ENCODE measurements at regions not wholly inside any gene's neighbourhood (a gene's known extent, or its start where the extent isn't known, plus 50 kb on each side); places are given as distances from the start of the nearest gene placed in this dataset.

- TF ChIP-seq POLR2A (IDR thresholded peaks at IDR 0.05; ENCODE audit: borderline replicate concordance, extremely low read depth, insufficient read depth, insufficient read length) = no peak
- TF ChIP-seq, protein P1, sequence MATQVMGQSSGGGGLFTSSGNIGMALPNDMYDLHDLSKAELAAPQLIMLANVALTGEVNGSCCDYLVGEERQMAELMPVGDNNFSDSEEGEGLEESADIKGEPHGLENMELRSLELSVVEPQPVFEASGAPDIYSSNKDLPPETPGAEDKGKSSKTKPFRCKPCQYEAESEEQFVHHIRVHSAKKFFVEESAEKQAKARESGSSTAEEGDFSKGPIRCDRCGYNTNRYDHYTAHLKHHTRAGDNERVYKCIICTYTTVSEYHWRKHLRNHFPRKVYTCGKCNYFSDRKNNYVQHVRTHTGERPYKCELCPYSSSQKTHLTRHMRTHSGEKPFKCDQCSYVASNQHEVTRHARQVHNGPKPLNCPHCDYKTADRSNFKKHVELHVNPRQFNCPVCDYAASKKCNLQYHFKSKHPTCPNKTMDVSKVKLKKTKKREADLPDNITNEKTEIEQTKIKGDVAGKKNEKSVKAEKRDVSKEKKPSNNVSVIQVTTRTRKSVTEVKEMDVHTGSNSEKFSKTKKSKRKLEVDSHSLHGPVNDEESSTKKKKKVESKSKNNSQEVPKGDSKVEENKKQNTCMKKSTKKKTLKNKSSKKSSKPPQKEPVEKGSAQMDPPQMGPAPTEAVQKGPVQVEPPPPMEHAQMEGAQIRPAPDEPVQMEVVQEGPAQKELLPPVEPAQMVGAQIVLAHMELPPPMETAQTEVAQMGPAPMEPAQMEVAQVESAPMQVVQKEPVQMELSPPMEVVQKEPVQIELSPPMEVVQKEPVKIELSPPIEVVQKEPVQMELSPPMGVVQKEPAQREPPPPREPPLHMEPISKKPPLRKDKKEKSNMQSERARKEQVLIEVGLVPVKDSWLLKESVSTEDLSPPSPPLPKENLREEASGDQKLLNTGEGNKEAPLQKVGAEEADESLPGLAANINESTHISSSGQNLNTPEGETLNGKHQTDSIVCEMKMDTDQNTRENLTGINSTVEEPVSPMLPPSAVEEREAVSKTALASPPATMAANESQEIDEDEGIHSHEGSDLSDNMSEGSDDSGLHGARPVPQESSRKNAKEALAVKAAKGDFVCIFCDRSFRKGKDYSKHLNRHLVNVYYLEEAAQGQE (IDR thresholded peaks at IDR 0.05; ENCODE audit: low read depth) = no peak
- no peak for TF ChIP-seq EZH2 (IDR thresholded peaks at IDR 0.05)
- no peak for TF ChIP-seq ZFX (IDR thresholded peaks at IDR 0.05)
- no peak for TF ChIP-seq SIN3A (IDR thresholded peaks at IDR 0.05; ENCODE audit: low read depth)
- no peak for TF ChIP-seq CEBPB (IDR thresholded peaks at IDR 0.05; ENCODE audit: low read depth)
- no peak for TF ChIP-seq EZH2phosphoT487 (IDR thresholded peaks at IDR 0.05; ENCODE audit: borderline replicate concordance)
- TF ChIP-seq SRF (IDR thresholded peaks at IDR 0.05; ENCODE audit: low read depth) = no peak
- TF ChIP-seq CTCF (IDR thresholded peaks at IDR 0.05 in 2 of 3, conservative IDR thresholded peaks at IDR 0.05 in 1 of 3; ENCODE audit: borderline replicate concordance in 1 of 3, insufficient read depth in 1 of 3, low read depth in 2 of 3, low read length in 2 of 3) = no peak
- TF ChIP-seq POLR2AphosphoS5 (IDR thresholded peaks at IDR 0.05; ENCODE audit: low read depth, low read length) = no peak
- TF ChIP-seq RAD21 (IDR thresholded peaks at IDR 0.05; ENCODE audit: low read depth) = no peak
These were observed 312.1 kb upstream of the CHST9 start for GRCh38 chr18:27497246-27497645.

Data from HCT116 (cell line).